PC-9 (cell line): ENCODE measurements at regions not wholly inside any gene's neighbourhood (a gene's known extent, or its start where the extent isn't known, plus 50 kb on each side); places are given as distances from the start of the nearest gene placed in this dataset.
"Not testable (repeated sequence)": the region's sequence is repeated elsewhere in the genome, so short reads cannot be mapped to it uniquely, and the experiment has no call there.

Source experiments
- CTCF ChIP-seq: fragments of 200-600 bp; sonication (generic); conservative IDR thresholded peaks from 2 replicates; pipeline ENCODE4 v1.6.1; 2017; ENCODE audit warnings: mixed run types, antibody characterized with exemption, mild to moderate bottlenecking, moderate library complexity
- EZH2 ChIP-seq: fragments of 200-600 bp; sonication (generic); IDR thresholded peaks from 2 replicates; pipeline ENCODE4 v1.8.0; 2017; ENCODE audit warnings: antibody characterized with exemption, low read depth

- not testable (repeated sequence) for TF ChIP-seq CTCF, EZH2
These were observed 517.5 kb upstream of the NUDT12 start for GRCh38 chr5:104079861-104080645.
